ENCODE measurements at regions not wholly inside any gene's neighbourhood (a gene's known extent, or its start where the extent isn't known, plus 50 kb on each side); places are given as distances from the start of the nearest gene placed in this dataset.

- TF ChIP-seq CTCF (conservative IDR thresholded peaks at IDR 0.05) (no peak), EZH2 (IDR thresholded peaks at IDR 0.05; ENCODE audit: low read depth) (no peak)
Measured at GRCh38 chr9:29456940-29457339, 1883.7 kb upstream of the C9orf72 start.

Measured in PC-9 (cell line).